HG02759 (cell line): ENCODE measurements at regions not wholly inside any gene's neighbourhood (a gene's known extent, or its start where the extent isn't known, plus 50 kb on each side); places are given as distances from the start of the nearest gene placed in this dataset.
A peak's percentile ranks its signal among the peaks of the same experiment; 100 is the strongest.

Experiments
- ATAC-seq: cut with Tn5 transposase; IDR thresholded peaks from one replicate; pipeline ENCODE4 v1.9.1; 2021; ENCODE audit warnings: mild to moderate bottlenecking, moderate library complexity; ENCODE audit not compliant: unreplicated experiment

DNA sequence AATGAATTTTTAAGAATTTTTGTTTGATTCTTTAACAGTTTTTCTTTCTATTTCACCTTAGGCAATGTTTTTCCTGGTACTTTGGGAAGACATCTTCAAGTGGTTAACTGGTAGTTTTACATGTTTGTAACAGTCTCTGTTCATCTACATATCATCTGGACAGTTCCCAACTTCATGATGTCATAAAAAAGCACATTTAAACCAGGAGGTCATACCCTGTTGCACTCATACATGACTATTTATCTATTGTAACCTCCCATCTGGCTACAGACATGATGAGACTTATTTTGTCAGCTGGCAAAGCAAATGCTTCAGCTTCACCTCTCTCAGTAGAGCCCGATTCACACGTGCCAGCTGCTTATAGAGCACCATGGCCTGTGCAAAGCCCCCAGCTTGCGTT lies 99.8 kb upstream of the YPEL5 start:
- ATAC-seq = no peak

- no peak for ATAC-seq
These were observed 98.1 kb upstream of the YPEL5 start for GRCh38 chr2:30048636-30049175.

DNA sequence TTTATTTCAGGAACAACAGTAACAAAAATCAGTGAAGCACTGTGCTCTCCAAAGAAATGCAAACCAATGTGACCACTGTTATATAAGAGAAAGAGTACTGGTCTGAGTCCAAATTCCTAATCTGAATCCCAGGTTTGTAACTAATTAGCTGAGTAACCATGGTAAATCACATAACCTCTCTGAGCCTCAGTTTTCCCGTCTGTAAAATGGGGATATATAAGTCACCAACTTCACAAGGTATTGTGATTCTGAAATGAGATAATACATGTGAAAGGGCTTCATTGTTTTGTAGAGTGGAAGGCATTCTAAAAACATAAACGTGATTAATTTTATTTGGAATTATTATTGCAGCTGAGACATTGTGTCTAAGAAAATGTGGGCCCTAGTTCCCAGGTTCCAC lies 91.3 kb upstream of the YPEL5 start:
- ATAC-seq = no peak

GRCh38 chr2:30060562-30060961 lies 86.2 kb upstream of the YPEL5 start:
- no peak for ATAC-seq

GRCh38 chr2:30068067-30068466 lies 78.7 kb upstream of the YPEL5 start:
- no peak for ATAC-seq

DNA sequence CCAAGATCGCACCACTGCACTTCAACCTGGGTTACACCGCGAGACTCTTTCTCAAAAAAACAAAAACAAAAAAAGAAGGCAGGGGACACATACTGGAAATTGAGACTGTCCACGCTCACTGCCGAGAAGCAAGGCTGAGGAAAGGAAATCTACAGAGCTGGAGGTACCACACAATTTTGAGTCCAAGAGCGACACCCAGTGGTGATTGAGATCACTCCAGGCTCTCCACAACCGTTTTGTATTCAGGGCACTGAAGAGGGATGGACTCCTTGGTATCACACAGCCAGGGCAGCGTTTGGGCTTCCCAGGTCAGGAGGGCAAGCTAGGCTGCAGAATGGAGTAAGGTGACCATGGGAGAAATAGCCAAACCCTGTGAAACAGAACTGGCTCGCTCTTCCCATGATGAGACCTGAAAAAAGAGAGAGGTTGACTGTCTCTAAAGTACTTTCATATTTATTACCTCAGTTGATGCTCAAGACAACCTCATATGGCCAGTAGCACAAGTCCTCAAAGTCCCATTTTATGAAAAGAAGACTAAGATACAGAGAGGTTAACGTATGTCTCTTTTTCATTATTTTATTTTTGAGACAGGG lies 74.5 kb upstream of the YPEL5 start:
- ATAC-seq = peak; percentile 63

DNA sequence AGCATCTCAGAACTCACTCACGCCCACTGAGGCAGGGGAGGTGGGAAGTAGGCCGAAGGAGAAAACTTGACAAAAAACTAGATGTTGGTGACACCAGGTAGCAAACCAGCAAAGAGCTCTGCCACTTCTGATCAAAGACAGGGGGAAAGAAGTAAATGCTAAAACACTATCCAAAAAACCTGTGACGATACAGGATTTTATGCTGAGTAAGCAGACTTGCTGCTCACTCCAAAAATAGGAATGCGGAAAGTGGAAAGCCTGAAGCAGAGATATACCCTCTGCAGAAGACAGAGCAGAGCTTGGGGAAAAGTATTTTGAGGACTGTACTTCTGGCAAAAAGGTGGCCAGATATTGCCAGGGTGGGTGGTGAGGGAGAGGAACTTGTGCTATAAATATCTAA lies 73.3 kb upstream of the YPEL5 start:
- ATAC-seq = no peak

- ATAC-seq = no peak
These were observed 72.8 kb upstream of the YPEL5 start for GRCh38 chr2:30074023-30074422.

GRCh38 chr2:30078521-30078920 lies 68.3 kb upstream of the YPEL5 start:
- ATAC-seq = no peak

- ATAC-seq = no peak
These were observed 61.9 kb upstream of the YPEL5 start for GRCh38 chr2:30084915-30085314.

GRCh38 chr2:30089171-30089570 lies 57.6 kb upstream of the YPEL5 start:
- ATAC-seq = no peak

GRCh38 chr2:30095402-30095801 lies 51.4 kb upstream of the YPEL5 start:
- ATAC-seq = no peak

GRCh38 chr2:30096451-30096850 lies 50.4 kb upstream of the YPEL5 start:
- ATAC-seq = no peak
